ENCODE measurements at regions not wholly inside any gene's neighbourhood (a gene's known extent, or its start where the extent isn't known, plus 50 kb on each side); places are given as distances from the start of the nearest gene placed in this dataset.

- no peaks in the 10 kb centered on the region for H3K79me2 ChIP-seq (ENCODE audit: control insufficient read depth, insufficient read depth, low read length)
- H3K4me2 ChIP-seq (replicated peaks; ENCODE audit: low read depth, low read length, poor library complexity, severe bottlenecking): no peak overlapping the region
- no peaks in the 10 kb centered on the region for H3K9me3 ChIP-seq (ENCODE audit: control extremely low read depth in 1 of 3, control insufficient read depth in 2 of 3, insufficient read depth in 1 of 3, low read length in 2 of 3)
- no peak for TF ChIP-seq EZH2 (IDR thresholded peaks at IDR 0.05; ENCODE audit: borderline replicate concordance, insufficient read depth, low read depth, low read length, poor library complexity, severe bottlenecking)
- peak; percentile 94 for TF ChIP-seq CTCF (IDR thresholded peaks at IDR 0.05)
- H4K20me1 ChIP-seq (ENCODE audit: control insufficient read depth, insufficient read depth, low read length, poor library complexity, severe bottlenecking): no peaks in the 10 kb centered on the region
- ChIA-PET CTCF (interaction anchor here (0.7 to 1.6 kb wide), 4 partner anchors 10 to 360 kb away, joined by 3 to 5 read pairs (median 4); no protein-coding TSS in a partner anchor), POLR2A (no interaction called here)
- H3K4me1 ChIP-seq (ENCODE audit: control insufficient read depth in 2 of 2, insufficient read depth in 2 of 2, low read length in 2 of 2): no peaks in the 10 kb centered on the region
- H3K27ac ChIP-seq (ENCODE audit: low read length in 2 of 2): no peak overlapping the region
- no peaks in the 10 kb centered on the region for H3K36me3 ChIP-seq (replicated peaks in 1 of 2; ENCODE audit: control extremely low read depth in 1 of 2, control insufficient read depth in 1 of 2, extremely low read depth in 1 of 2, insufficient read depth in 2 of 2, low read length in 1 of 2)
- H3K4me3 Mint-ChIP-seq: no peak overlapping the region
- no peak overlapping the region for H2AFZ ChIP-seq (ENCODE audit: insufficient read depth, low read depth, low read length, poor library complexity, severe bottlenecking)
- no peak overlapping the region for H3K27ac Mint-ChIP-seq
- ATAC-seq (ENCODE audit: low read depth) (peak; percentile 61), DNase-seq (peak; percentile 58)
- H3K9ac ChIP-seq (ENCODE audit: low read length): no peak overlapping the region
- intact Hi-C loops (cut with micrococcal nuclease): loop anchor here (5.0 kb wide), 1 partner anchor 1543 kb away; no protein-coding TSS in a partner anchor
- peaks cover 0 to 32% (median 5%) of the 10 kb centered on the region in 4 experiments for H3K27me3 ChIP-seq (replicated peaks in 1 of 4; ENCODE audit: control extremely low read depth in 1 of 4, control insufficient read depth in 3 of 4, insufficient read depth in 4 of 4, low read length in 3 of 4)
- peaks cover 45% of the 10 kb centered on the region for H3K27me3 Mint-ChIP-seq
- H3K4me1 Mint-ChIP-seq: peaks cover 4% of the 10 kb centered on the region
- no peaks in the 10 kb centered on the region for H3K9me3 Mint-ChIP-seq (ENCODE audit: insufficient read depth)
- no peak overlapping the region for H3K4me3 ChIP-seq (ENCODE audit: control extremely low read depth in 1 of 5, extremely low read depth in 1 of 5, insufficient read depth in 1 of 5, low read depth in 2 of 5, low read length in 4 of 5)
- WGBS (ENCODE audit: insufficient coverage): 67% methylated on average over 10 of the region's 12 CpGs
These were observed 132.6 kb upstream of the PODXL start for GRCh38 chr7:131688738-131689661.

GRCh38 chr7:131687296-131687695 lies 130.9 kb upstream of the PODXL start:
- Mint-ChIP-seq H3K27ac (no peak overlapping the region), H3K27me3 (peaks cover 43% of the 10 kb centered on the region), H3K4me1 (peaks cover 4% of the 10 kb centered on the region), H3K4me3 (no peak overlapping the region), H3K9me3 (ENCODE audit: insufficient read depth) (no peaks in the 10 kb centered on the region)
- H3K36me3 ChIP-seq (replicated peaks in 1 of 2; ENCODE audit: control extremely low read depth in 1 of 2, control insufficient read depth in 1 of 2, extremely low read depth in 1 of 2, insufficient read depth in 2 of 2, low read length in 1 of 2): no peaks in the 10 kb centered on the region
- ATAC-seq (ENCODE audit: low read depth): no peak
- ChIA-PET CTCF (no interaction called here), POLR2A (no interaction called here)
- H3K27ac ChIP-seq (ENCODE audit: low read length in 2 of 2): no peak overlapping the region
- H3K4me1 ChIP-seq (ENCODE audit: control insufficient read depth in 2 of 2, insufficient read depth in 2 of 2, low read length in 2 of 2): no peaks in the 10 kb centered on the region
- no peak overlapping the region for H3K4me2 ChIP-seq (replicated peaks; ENCODE audit: low read depth, low read length, poor library complexity, severe bottlenecking)
- no peak overlapping the region for H3K9ac ChIP-seq (ENCODE audit: low read length)
- WGBS (ENCODE audit: insufficient coverage): 90% methylated on average over 6 of the region's 9 CpGs
- H4K20me1 ChIP-seq (ENCODE audit: control insufficient read depth, insufficient read depth, low read length, poor library complexity, severe bottlenecking): no peaks in the 10 kb centered on the region
- no peaks in the 10 kb centered on the region for H3K9me3 ChIP-seq (ENCODE audit: control extremely low read depth in 1 of 3, control insufficient read depth in 2 of 3, insufficient read depth in 1 of 3, low read length in 2 of 3)
- H3K79me2 ChIP-seq (ENCODE audit: control insufficient read depth, insufficient read depth, low read length): no peaks in the 10 kb centered on the region
- TF ChIP-seq EZH2 (IDR thresholded peaks at IDR 0.05; ENCODE audit: borderline replicate concordance, insufficient read depth, low read depth, low read length, poor library complexity, severe bottlenecking) (no peak), CTCF (IDR thresholded peaks at IDR 0.05) (no peak)
- H3K27me3 ChIP-seq (replicated peaks in 1 of 4; ENCODE audit: control extremely low read depth in 1 of 4, control insufficient read depth in 3 of 4, insufficient read depth in 4 of 4, low read length in 3 of 4): peaks cover 0 to 26% (median 5%) of the 10 kb centered on the region in 4 experiments
- no peak for DNase-seq
- no peak overlapping the region for H3K4me3 ChIP-seq (ENCODE audit: control extremely low read depth in 1 of 5, extremely low read depth in 1 of 5, insufficient read depth in 1 of 5, low read depth in 2 of 5, low read length in 4 of 5)
- H2AFZ ChIP-seq (ENCODE audit: insufficient read depth, low read depth, low read length, poor library complexity, severe bottlenecking): no peak overlapping the region
- intact Hi-C loops (cut with micrococcal nuclease): loop anchor here (5.0 kb wide), 1 partner anchor 1545 kb away; no protein-coding TSS in a partner anchor
